RWPE1 (cell line): ENCODE measurements at regions not wholly inside any gene's neighbourhood (a gene's known extent, or its start where the extent isn't known, plus 50 kb on each side); places are given as distances from the start of the nearest gene placed in this dataset.
"Not testable (repeated sequence)": the region's sequence is repeated elsewhere in the genome, so short reads cannot be mapped to it uniquely, and the experiment has no call there.

Source experiments
- CTCF ChIA-PET: fragments of 350-600 bp; sonication (Branson Sonifier 250); formaldehyde crosslinking; extraction: SDS; loops from one replicate; lab custom pipeline; 2021; lab: Yijun Ruan, JAX
- POLR2A ChIA-PET: fragments of 400-600 bp; formaldehyde crosslinking; extraction: SDS; loops from one replicate; lab custom pipeline; 2020; ENCODE audit warnings: antibody characterized with exemption; ENCODE audit not compliant: low non-redundant PET; lab: Yijun Ruan, JAX
- DNase-seq: peaks from one replicate; pipeline ENCODE4 v3.0.0; 2012; ENCODE audit warnings: low spot score
- H3K27ac ChIP-seq: fragments of 450-650 bp; 2 replicates; pipeline ENCODE4 v1.5.1; 2017

- CTCF ChIA-PET = not testable (repeated sequence)
Measured at GRCh38 chr7:150192541-150192940, 130.6 kb upstream of the LRRC61 start.

GRCh38 chr7:150193866-150194265 is 129.3 kb upstream of the LRRC61 start:
- DNase-seq, H3K27ac ChIP-seq, POLR2A ChIA-PET, CTCF ChIA-PET: not testable (repeated sequence)

More at GRCh38 chr7:150192541-150192940, 130.6 kb upstream of the LRRC61 start:
- DNase-seq, POLR2A ChIA-PET, H3K27ac ChIP-seq: not testable (repeated sequence)
